OCI-LY3 (cell line): ENCODE measurements at regions not wholly inside any gene's neighbourhood (a gene's known extent, or its start where the extent isn't known, plus 50 kb on each side); places are given as distances from the start of the nearest gene placed in this dataset.

ENCODE experiments used
- H2AFZ ChIP-seq: fragments of 200-600, 300-600 bp; shearing (Covaris generic); 2 replicates; pipeline ENCODE4 v1.6.0; 2014; ENCODE audit warnings: antibody characterized with exemption, low read depth, low read length
- H3K27ac ChIP-seq: fragments of 200-600, 300-600 bp; sonication (generic); 2 replicates; pipeline ENCODE4 v1.5.1; 2014; ENCODE audit warnings: mild to moderate bottlenecking, low read length, moderate library complexity, mixed read lengths
- H3K27me3 ChIP-seq: fragments of 200-600, 300-600 bp; sonication (generic); 2 replicates; pipeline ENCODE4 v1.6.1; 2014; ENCODE audit warnings: low read depth, low read length, mixed read lengths
- H3K36me3 ChIP-seq: fragments of 200-600, 300-600 bp; sonication (generic); replicated peaks from 2 replicates; pipeline ENCODE3; 2014; ENCODE audit warnings: low read depth, low read length, mixed read lengths
- H3K4me1 ChIP-seq: fragments of 300-600, 200-600 bp; sonication (generic); 2 replicates; pipeline ENCODE4 v1.6.1; 2014; ENCODE audit warnings: low read length, mixed read lengths
- H3K4me2 ChIP-seq: fragments of 200-600, 300-600 bp; sonication (generic); 2 replicates; pipeline ENCODE4 v1.6.1; 2014; ENCODE audit warnings: low read length, mixed read lengths
- H3K4me3 ChIP-seq: fragments of 300-600, 200-600 bp; sonication (generic); 2 replicates; pipeline ENCODE4 v1.5.1; 2014; ENCODE audit warnings: antibody characterized with exemption, mild to moderate bottlenecking, low read length, moderate library complexity
- H3K79me2 ChIP-seq: fragments of 300-600, 200-600 bp; shearing (Covaris generic); 2 replicates; pipeline ENCODE4 v1.6.1; 2014; ENCODE audit warnings: mild to moderate bottlenecking, low read length, mixed read lengths
- H3K9ac ChIP-seq: fragments of 300-600, 200-600 bp; shearing (Covaris generic); 2 replicates; pipeline ENCODE4 v1.6.0; 2014; ENCODE audit warnings: mild to moderate bottlenecking, low read length, moderate library complexity
- H3K9me3 ChIP-seq: fragments of 200-600, 300-600 bp; shearing (Covaris generic); 2 replicates; pipeline ENCODE4 v1.6.1; 2014; ENCODE audit warnings: low read length, mixed read lengths; ENCODE audit not compliant: insufficient read depth
- H4K20me1 ChIP-seq: fragments of 200-600, 300-600 bp; sonication (generic); 2 replicates; pipeline ENCODE4 v1.6.1; 2016; ENCODE audit warnings: low read length, mixed read lengths; ENCODE audit not compliant: insufficient read depth
- CTCF ChIP-seq: fragments of 200-600, 300-600 bp; sonication (generic); IDR thresholded peaks from 2 replicates; pipeline ENCODE4 v1.5.1; 2014; ENCODE audit warnings: antibody characterized with exemption, low read length, low read depth
- EZH2phosphoT487 ChIP-seq: fragments of 200-600 bp; shearing (Covaris generic); IDR thresholded peaks from 2 replicates; pipeline ENCODE4 v1.6.1; 2018; ENCODE audit warnings: antibody characterized with exemption, mixed run types, low read depth

GRCh38 chr19:29092712-29093552 is 120.0 kb downstream of the UQCRFS1 start:
- Histone ChIP-seq H3K79me2 (no peaks in the 10 kb centered on the region), H3K9ac (no peak overlapping the region), H3K4me1 (no peaks in the 10 kb centered on the region), H3K27me3 (peaks cover 22% of the 10 kb centered on the region), H4K20me1 (no peaks in the 10 kb centered on the region), H3K9me3 (no peaks in the 10 kb centered on the region), H3K27ac (no peak overlapping the region), H3K36me3 (no peaks in the 10 kb centered on the region), H2AFZ (no peak overlapping the region), H3K4me2 (no peak overlapping the region), H3K4me3 (no peak overlapping the region)
- TF ChIP-seq CTCF (no peak), EZH2phosphoT487 (no peak)

GRCh38 chr19:29090783-29091526 is 122.0 kb downstream of the UQCRFS1 start:
- Histone ChIP-seq H4K20me1 (no peaks in the 10 kb centered on the region), H3K27me3 (peaks cover 12% of the 10 kb centered on the region; the same call in 1 of the 2 replicates), H3K4me3 (no peak overlapping the region), H2AFZ (no peak overlapping the region), H3K4me2 (no peak overlapping the region), H3K9me3 (no peaks in the 10 kb centered on the region), H3K36me3 (no peaks in the 10 kb centered on the region), H3K4me1 (no peaks in the 10 kb centered on the region), H3K27ac (no peak overlapping the region), H3K79me2 (no peaks in the 10 kb centered on the region), H3K9ac (no peak overlapping the region)
- no peak for TF ChIP-seq EZH2phosphoT487
- no peak for TF ChIP-seq CTCF

- no peak overlapping the region for H3K4me3 ChIP-seq
- H4K20me1 ChIP-seq: no peaks in the 10 kb centered on the region
- no peaks in the 10 kb centered on the region for H3K4me1 ChIP-seq
- TF ChIP-seq EZH2phosphoT487: no peak
- no peak for TF ChIP-seq CTCF
- no peak overlapping the region for H3K27ac ChIP-seq
- no peak overlapping the region for H2AFZ ChIP-seq
- peaks cover 21% of the 10 kb centered on the region for H3K27me3 ChIP-seq
- H3K9me3 ChIP-seq: no peaks in the 10 kb centered on the region
- H3K36me3 ChIP-seq: no peaks in the 10 kb centered on the region
- no peak overlapping the region for H3K9ac ChIP-seq
- H3K4me2 ChIP-seq: no peak overlapping the region
- no peaks in the 10 kb centered on the region for H3K79me2 ChIP-seq
Measured at GRCh38 chr19:29089315-29089870, 123.6 kb downstream of the UQCRFS1 start.

GRCh38 chr19:29088761-29089160 is 124.2 kb downstream of the UQCRFS1 start:
- no peak for TF ChIP-seq CTCF
- TF ChIP-seq EZH2phosphoT487: no peak
- Histone ChIP-seq H3K27me3 (peaks cover 24% of the 10 kb centered on the region), H3K4me2 (no peak overlapping the region), H3K9ac (no peak overlapping the region), H2AFZ (no peak overlapping the region), H3K9me3 (no peaks in the 10 kb centered on the region), H3K4me3 (no peak overlapping the region), H3K79me2 (no peaks in the 10 kb centered on the region), H3K27ac (no peak overlapping the region), H3K36me3 (no peaks in the 10 kb centered on the region), H4K20me1 (no peaks in the 10 kb centered on the region), H3K4me1 (no peaks in the 10 kb centered on the region)
